Glomerular visceral epithelial cell (primary cell): ENCODE measurements at regions not wholly inside any gene's neighbourhood (a gene's known extent, or its start where the extent isn't known, plus 50 kb on each side); places are given as distances from the start of the nearest gene placed in this dataset.

Experiments
- DNase-seq: peaks from one replicate; pipeline ENCODE4 v3.0.0-alpha.2; 2016; ENCODE audit errors: extremely low spot score

GRCh38 chr10:8539056-8539455 is 484.6 kb downstream of the GATA3 start:
- no peak for DNase-seq

DNA sequence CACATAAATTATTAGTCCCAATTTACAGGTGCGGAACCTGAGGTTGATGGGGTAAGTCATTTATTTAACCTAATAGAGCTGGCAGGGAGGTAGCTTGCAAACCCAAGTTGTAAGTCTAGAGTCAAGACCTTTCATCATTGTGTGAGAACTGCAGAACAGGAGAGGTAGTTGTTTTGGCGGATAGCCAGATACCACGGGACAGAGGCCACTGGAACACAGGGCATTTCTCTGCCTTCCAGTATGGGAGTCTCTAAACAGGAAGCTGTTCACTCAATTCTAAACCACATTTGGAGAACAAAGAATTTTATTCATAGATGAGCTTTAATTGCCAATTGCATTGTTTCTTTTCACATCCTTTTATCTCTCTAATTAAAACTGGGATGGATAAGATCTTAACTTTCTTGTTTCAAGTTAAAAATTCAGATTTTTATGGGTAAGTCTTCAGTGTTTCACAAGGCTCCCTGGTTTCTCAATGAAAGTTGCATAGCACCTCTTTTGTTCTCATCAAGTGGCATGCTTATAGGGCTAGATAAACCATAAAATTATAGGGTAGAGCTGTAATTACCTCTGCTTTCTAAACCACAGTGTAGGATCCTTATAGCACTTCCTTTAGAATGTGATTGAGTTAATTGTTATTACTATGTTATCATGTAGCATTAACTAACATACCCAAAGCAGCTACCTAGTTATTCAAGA is 489.0 kb downstream of the GATA3 start:
- DNase-seq: no peak

DNA sequence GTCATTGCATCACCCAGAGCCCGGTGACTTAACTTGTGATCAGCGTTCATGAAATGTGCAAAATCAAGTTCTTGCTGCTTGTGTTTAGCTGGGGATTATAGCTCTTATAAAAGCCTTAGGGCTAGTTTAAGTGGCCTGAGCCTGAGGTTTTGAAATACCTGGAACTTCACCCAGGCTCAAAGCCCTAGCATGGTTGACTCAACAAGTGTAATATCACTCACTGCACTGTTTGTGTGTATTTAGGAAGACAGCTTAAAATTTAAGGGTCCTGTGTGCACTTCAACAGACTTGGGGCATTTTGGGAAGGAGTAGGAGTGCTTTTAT is 489.5 kb downstream of the GATA3 start:
- no peak for DNase-seq

DNA sequence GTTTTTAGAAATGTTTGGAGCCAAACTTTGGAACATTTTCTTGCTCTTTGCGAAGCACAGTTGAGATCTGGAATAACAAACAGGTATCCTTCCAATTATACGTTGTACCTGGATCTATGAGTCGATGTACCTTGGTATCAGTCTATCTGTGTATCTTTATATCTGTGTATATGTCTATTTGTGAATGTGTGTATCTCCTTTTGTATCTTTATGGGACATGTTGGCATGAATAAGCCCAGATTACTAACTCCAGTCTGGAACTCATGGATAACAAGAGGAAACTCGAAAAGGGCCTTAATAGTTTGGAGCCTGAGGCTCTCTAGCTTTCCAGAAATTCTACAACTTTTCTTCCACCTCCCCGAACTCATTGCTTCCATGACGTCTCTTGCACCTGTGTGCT is 490.0 kb downstream of the GATA3 start:
- DNase-seq: no peak

DNA sequence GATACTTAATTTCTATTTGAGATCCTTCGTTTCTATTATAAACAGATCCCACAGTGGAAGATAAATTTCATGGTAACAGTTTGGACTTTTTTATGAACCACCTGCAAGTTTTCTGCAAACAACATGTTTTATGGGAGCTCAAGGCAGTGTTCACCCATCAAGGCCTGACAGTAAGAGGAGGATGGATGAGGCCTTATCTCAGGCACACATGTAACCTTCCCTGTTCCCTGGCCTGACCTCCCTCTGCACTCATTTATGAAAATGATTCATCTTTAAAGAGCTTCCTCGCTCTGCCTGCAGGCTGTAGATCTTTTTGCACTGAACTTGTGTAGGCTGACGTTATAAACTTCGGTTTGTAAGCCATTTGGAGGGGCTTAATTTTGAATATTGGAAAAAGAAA is 500.1 kb downstream of the GATA3 start:
- DNase-seq: no peak

DNA sequence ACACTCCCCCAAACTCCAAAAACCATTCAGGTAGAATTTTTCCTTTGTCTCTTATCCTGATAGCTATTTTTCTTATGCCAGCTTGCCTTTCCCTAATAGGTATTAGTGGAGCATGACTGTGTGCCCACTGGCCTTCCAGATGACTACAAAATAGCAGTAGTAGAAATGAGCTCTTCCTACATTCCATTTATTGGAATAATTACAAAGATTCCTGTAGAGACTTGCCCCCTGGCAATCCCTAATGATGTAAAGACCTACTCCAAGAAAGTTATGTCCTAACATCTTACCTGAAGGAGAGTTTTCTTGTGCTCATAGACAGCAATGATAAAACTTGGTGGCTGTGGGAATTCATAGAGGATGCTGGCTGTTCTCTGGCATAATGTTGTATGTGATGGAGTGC is 501.8 kb downstream of the GATA3 start:
- no peak for DNase-seq

GRCh38 chr10:8563478-8563877 is 509.0 kb downstream of the GATA3 start:
- DNase-seq: no peak

DNA sequence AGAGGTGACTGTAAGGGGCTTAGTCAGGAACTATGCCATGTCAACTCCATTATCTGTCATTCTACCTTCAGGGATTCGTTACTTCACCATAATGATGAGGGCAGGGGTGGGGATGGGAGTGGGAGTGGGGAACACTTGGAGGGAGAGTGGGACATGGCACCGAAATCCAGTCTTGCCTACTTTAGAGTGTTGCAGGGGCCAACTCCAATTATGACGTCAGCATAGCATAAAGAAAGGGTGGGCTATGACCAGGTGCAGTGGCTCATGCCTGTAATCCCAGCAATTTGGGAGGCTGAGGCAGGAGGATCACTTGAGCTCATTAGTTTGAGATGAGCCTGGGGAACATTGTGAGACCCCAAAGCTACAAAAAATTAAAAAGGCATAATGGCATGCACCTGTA is 512.2 kb downstream of the GATA3 start:
- DNase-seq: no peak

DNA sequence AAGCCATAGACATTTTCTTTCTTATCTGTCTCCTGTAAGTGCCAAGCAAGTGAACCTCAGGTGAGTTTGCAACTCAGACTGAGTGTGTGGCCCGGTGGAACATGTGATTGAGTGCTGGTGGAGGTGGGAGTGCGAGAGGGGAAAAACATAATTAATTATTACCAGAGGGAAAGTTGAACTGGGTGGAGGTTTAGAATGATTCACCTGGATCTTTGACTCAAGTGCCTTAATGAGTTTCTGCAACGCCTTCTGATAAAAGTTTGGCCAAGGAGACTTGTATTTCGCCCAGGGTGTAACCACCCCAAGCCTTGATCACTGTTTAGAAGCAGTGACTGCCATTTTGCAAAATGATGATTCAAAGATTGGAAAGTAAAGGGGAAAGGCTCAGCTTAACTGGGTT is 513.9 kb downstream of the GATA3 start:
- DNase-seq: no peak

DNA sequence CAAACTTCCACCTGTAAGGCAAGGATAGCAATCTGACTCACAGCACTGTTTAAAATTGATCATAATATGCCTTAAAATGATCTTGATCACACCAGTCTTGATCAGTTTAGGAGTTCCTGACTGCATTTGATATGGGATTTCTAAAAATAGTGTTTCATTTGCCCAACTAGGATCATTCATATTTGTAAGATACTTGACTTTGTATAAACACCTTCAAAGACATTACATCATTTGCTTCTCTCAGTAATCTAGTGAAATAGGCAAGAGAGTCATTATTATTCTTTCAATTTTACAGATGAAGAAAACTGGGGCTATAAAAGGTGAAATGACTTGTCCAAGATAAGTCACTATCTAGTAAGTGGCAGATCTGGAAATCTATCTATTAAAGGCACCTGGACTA is 521.1 kb downstream of the GATA3 start:
- no peak for DNase-seq

DNA sequence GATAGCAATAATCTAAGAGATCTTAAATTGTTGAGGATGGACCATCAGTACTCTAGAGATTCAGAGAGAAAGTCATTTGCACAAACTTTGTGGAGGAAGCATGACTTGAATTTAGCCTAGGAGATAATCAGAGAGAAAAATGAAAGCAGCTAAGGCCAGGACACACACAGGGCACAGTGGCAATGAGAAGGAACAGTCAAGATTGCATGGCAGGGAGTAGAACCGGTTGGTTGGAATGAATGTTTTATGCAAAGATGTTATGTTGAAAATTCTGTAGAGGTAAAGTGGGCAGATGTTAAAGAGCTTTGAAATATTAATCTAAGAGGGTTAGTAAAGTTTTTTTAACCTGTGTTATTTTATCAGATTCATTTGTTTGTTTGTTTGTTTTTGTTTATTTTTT is 521.8 kb downstream of the GATA3 start:
- DNase-seq: no peak

DNA sequence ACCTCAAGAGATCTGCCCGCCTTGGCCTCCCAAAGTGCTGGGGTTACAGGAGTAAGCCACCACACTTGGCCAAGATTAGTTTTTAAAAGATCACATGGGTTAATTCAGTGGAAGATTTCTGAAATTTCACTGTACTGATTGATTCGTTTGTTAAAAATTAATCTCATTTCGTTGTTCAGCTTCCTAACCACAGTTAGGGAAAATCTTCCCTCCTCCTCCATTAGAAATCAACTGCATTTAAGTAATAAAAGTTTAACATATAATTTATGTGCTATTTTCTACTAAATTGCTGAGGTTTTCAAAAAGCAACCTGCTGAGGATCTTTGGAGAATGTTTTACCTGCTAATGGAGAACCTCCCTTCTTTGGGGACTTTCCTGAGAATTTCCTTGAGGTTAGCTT is 522.4 kb downstream of the GATA3 start:
- DNase-seq: no peak

- DNase-seq: no peak
Measured at GRCh38 chr10:8577686-8578085, 523.2 kb downstream of the GATA3 start.

- DNase-seq: no peak
Measured at GRCh38 chr10:8581521-8582225, 527.2 kb downstream of the GATA3 start.

- DNase-seq: no peak
Measured at GRCh38 chr10:8583096-8583495, 528.6 kb downstream of the GATA3 start.

DNA sequence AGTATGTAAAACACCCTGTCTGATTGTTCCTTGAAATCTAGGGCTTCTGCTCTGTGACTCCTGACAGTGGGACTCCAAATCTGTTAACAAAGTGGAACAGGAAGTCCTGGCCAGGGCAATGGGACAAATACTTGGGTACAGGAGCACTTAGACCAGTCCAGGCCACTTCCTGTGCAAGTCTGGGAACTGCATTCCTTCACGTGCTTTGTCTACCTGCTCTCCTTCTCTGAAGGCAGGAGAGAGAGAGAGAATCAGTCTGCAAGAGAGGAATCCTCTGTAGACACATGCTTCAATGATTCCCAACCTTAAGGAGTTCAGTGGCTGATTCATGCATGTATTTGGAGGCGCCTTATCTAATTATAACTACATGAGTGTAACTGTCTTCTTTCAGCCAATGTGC is 530.2 kb downstream of the GATA3 start:
- DNase-seq: no peak

- no peak for DNase-seq
Measured at GRCh38 chr10:8586504-8586903, 532.0 kb downstream of the GATA3 start.

- no peak for DNase-seq
Measured at GRCh38 chr10:8588135-8588534, 533.6 kb downstream of the GATA3 start.

GRCh38 chr10:8590518-8590917 is 536.0 kb downstream of the GATA3 start:
- no peak for DNase-seq

- no peak for DNase-seq
Measured at GRCh38 chr10:8591640-8592039, 537.2 kb downstream of the GATA3 start.

- no peak for DNase-seq
Measured at GRCh38 chr10:8594176-8594575, 539.7 kb downstream of the GATA3 start.

GRCh38 chr10:8594711-8595110 is 540.2 kb downstream of the GATA3 start:
- DNase-seq: no peak

- DNase-seq: no peak
Measured at GRCh38 chr10:8595140-8595539, 540.7 kb downstream of the GATA3 start.

DNA sequence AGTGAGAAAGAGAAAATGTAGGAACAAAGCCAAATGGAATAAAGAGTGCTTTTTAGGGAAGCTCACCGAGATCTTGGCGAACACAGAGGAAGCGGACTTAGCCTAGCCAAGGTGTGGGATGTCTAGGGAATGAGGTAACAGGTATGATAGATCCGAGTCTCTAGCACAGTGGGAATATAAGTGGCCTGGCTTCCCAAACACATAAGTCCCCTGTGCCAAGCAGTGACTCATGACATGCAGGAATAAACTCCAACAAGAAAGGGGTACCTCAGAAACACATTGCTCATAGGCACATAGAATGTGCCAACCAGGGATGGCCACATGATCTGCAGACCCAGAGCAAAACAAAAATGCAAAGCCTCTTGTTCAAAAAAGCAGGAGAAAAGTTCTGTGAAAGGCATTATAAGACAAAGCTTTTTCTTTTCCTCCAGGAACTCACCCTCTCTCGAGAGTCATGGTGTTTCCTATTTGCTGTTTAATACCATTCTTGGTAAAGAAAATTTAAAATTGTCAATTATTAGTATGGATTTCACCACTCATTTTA is 542.5 kb downstream of the GATA3 start:
- no peak for DNase-seq
